ENCODE measurements at regions not wholly inside any gene's neighbourhood (a gene's known extent, or its start where the extent isn't known, plus 50 kb on each side); places are given as distances from the start of the nearest gene placed in this dataset.

- TF ChIP-seq POLR2A (IDR thresholded peaks at IDR 0.05; ENCODE audit: low read depth) = no peak
- no peak for TF ChIP-seq EP300 (IDR thresholded peaks at IDR 0.05)
Observed at GRCh38 chr2:207279520-207279919, 113.8 kb upstream of the KLF7 start.
